Panc1 (cell line): ENCODE measurements at regions not wholly inside any gene's neighbourhood (a gene's known extent, or its start where the extent isn't known, plus 50 kb on each side); places are given as distances from the start of the nearest gene placed in this dataset.

ENCODE experiments used
- ATAC-seq: fragments of 200-7000 bp; cut with Tn5 transposase; 2 replicates; pipeline ENCODE4 v1.9.1; 2020; ENCODE audit warnings: mild to moderate bottlenecking, moderate library complexity
- BruUV-seq: library from RNA; stranded (reverse); fragments of 400-500 nt; replicated peaks from 2 replicates; lab custom pipeline; 2021; lab: Mats Ljungman, UMichigan
- CTCF ChIA-PET: fragments of 300-600 bp; sonication (Branson Sonifier 250); formaldehyde crosslinking; loops from one replicate; lab custom pipeline; 2022; ENCODE audit warnings: antibody characterized with exemption; lab: Charles Lee
- POLR2A ChIA-PET: fragments of 300-600 bp; sonication (Branson Sonifier 250); formaldehyde crosslinking; loops from one replicate; lab custom pipeline; 2022; ENCODE audit warnings: antibody characterized with exemption; lab: Charles Lee
- DNase-seq: peaks from one replicate; pipeline ENCODE4 v3.0.0-alpha.2; 2010; ENCODE audit warnings: low read depth, low spot score
- H3K27ac ChIP-seq: 2 replicates; pipeline ENCODE4 v1.5.1; 2011; ENCODE audit warnings: mild to moderate bottlenecking, low read length, inconsistent platforms
- H3K27me3 ChIP-seq: fragments of 200-500 bp; sonication (Bioruptor generic); 2 replicates; pipeline ENCODE4 v1.6.0; 2014; ENCODE audit warnings: low read length, inconsistent platforms; ENCODE audit not compliant: control insufficient read depth, insufficient read depth
- H3K36me3 ChIP-seq: fragments of 200-500 bp; sonication (Bioruptor generic); 2 replicates; pipeline ENCODE4 v1.5.1; 2014; ENCODE audit warnings: inconsistent platforms, mild to moderate bottlenecking, low read length, moderate library complexity; ENCODE audit not compliant: control insufficient read depth, insufficient read depth
- H3K4me1 ChIP-seq: 2 replicates; pipeline ENCODE4 v1.5.1; 2011; ENCODE audit warnings: inconsistent platforms, mild to moderate bottlenecking, low read length, moderate library complexity; ENCODE audit not compliant: control insufficient read depth, insufficient read depth
- H3K4me3 ChIP-seq, 2 experiments: 2 replicates each; pipeline ENCODE4 v1.5.1; 2011 to 2012; ENCODE audit warnings: low read depth in 2 of 2, low read length in 2 of 2, mild to moderate bottlenecking in 2 of 2, inconsistent platforms in 1 of 2, moderate library complexity in 1 of 2
- H3K9me3 ChIP-seq: fragments of 200-500 bp; sonication (Bioruptor generic); 2 replicates; pipeline ENCODE4 v1.5.1; 2014; ENCODE audit warnings: low read depth, mild to moderate bottlenecking, inconsistent platforms, low read length, moderate library complexity; ENCODE audit not compliant: control insufficient read depth, insufficient read depth
- POLR2AphosphoS5 ChIP-seq: IDR thresholded peaks from 2 replicates; pipeline ENCODE4 v1.6.1; 2012; ENCODE audit warnings: mild to moderate bottlenecking, low read depth, low read length, moderate library complexity
- SIN3A ChIP-seq: IDR thresholded peaks from 2 replicates; pipeline ENCODE4 v1.6.1; 2012; ENCODE audit warnings: low read depth, mild to moderate bottlenecking, low read length, moderate library complexity, borderline replicate concordance; ENCODE audit not compliant: insufficient read depth
- TCF7L2 ChIP-seq: IDR thresholded peaks from 2 replicates; pipeline ENCODE4 v1.6.1; 2011; ENCODE audit warnings: mild to moderate bottlenecking, low read depth, low read length, inconsistent platforms
- in situ Hi-C: cut with HindIII; loops from 2 replicates; pipeline ENCODE4 v1.10.0; 2016; ENCODE audit warnings: low sequenced_read_pairs, low pct_unique_long_range_greater_than_20kb
- intact Hi-C: fragments of 100-400 bp; cut with micrococcal nuclease; formaldehyde crosslinking; loops from one replicate; pipeline ENCODE4 v1.10.0; 2022; ENCODE audit not compliant: unreplicated experiment
- TF ChIP-seq, protein P1 (sequence below): fragments of 450-650 bp; IDR thresholded peaks from 2 replicates; pipeline ENCODE4 v1.5.1; 2017; ENCODE audit warnings: mild to moderate bottlenecking
- TF ChIP-seq, protein P2 (sequence below), 2 experiments: IDR thresholded peaks; 2 replicates each; pipeline ENCODE4 v1.6.1; 2011 to 2012; ENCODE audit warnings: low read depth in 2 of 2, control low read depth in 1 of 2, low read length in 1 of 2, mild to moderate bottlenecking in 1 of 2, moderate library complexity in 1 of 2; ENCODE audit not compliant: insufficient read depth in 1 of 2

DNA sequence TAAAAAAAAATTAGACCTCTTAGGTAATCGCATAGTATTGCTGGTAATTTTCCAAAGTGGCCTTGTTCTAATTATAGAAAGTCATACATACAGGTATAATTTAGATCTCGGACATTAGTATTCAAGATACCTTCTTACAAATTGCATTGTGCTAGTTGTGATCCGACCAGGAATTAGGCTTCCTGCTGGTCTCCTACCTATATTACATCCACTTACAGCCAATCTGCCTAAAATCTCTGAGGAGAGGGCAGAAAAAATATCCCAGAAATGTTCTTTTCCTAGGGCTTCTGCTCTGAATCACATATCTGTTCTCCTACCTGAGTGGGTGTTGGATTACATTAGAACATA is 314.7 kb upstream of the GULP1 start:
- H3K9me3 ChIP-seq, result no peaks in the 10 kb centered on the region
- ChIA-PET CTCF (no interaction called here), POLR2A (no interaction called here)
- H3K4me3 ChIP-seq, result no peak overlapping the region
- in situ Hi-C loops (no loop called here), intact Hi-C loops (no loop called here)
- no peak overlapping the region for H3K27ac ChIP-seq
- DNase-seq (no peak), ATAC-seq (no peak)
- TF ChIP-seq TCF7L2 (no peak), POLR2AphosphoS5 (no peak), SIN3A (no peak)
- TF ChIP-seq, protein P1, sequence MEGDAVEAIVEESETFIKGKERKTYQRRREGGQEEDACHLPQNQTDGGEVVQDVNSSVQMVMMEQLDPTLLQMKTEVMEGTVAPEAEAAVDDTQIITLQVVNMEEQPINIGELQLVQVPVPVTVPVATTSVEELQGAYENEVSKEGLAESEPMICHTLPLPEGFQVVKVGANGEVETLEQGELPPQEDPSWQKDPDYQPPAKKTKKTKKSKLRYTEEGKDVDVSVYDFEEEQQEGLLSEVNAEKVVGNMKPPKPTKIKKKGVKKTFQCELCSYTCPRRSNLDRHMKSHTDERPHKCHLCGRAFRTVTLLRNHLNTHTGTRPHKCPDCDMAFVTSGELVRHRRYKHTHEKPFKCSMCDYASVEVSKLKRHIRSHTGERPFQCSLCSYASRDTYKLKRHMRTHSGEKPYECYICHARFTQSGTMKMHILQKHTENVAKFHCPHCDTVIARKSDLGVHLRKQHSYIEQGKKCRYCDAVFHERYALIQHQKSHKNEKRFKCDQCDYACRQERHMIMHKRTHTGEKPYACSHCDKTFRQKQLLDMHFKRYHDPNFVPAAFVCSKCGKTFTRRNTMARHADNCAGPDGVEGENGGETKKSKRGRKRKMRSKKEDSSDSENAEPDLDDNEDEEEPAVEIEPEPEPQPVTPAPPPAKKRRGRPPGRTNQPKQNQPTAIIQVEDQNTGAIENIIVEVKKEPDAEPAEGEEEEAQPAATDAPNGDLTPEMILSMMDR, result no peak
- no peaks in the 10 kb centered on the region for H3K36me3 ChIP-seq
- BruUV-seq, result no TSS peak
- H3K27me3 ChIP-seq, result no peaks in the 10 kb centered on the region
- H3K4me1 ChIP-seq, result no peaks in the 10 kb centered on the region

- H3K36me3 ChIP-seq, result no peaks in the 10 kb centered on the region
- BruUV-seq, result no TSS peak
- CTCF ChIA-PET, result no interaction called here
- H3K4me1 ChIP-seq, result no peaks in the 10 kb centered on the region
- POLR2A ChIA-PET, result no interaction called here
- no peaks in the 10 kb centered on the region for H3K27me3 ChIP-seq
- TF ChIP-seq SIN3A (no peak), POLR2AphosphoS5 (no peak), TCF7L2 (no peak)
- TF ChIP-seq, protein P1, result no peak
- TF ChIP-seq, protein P2, sequence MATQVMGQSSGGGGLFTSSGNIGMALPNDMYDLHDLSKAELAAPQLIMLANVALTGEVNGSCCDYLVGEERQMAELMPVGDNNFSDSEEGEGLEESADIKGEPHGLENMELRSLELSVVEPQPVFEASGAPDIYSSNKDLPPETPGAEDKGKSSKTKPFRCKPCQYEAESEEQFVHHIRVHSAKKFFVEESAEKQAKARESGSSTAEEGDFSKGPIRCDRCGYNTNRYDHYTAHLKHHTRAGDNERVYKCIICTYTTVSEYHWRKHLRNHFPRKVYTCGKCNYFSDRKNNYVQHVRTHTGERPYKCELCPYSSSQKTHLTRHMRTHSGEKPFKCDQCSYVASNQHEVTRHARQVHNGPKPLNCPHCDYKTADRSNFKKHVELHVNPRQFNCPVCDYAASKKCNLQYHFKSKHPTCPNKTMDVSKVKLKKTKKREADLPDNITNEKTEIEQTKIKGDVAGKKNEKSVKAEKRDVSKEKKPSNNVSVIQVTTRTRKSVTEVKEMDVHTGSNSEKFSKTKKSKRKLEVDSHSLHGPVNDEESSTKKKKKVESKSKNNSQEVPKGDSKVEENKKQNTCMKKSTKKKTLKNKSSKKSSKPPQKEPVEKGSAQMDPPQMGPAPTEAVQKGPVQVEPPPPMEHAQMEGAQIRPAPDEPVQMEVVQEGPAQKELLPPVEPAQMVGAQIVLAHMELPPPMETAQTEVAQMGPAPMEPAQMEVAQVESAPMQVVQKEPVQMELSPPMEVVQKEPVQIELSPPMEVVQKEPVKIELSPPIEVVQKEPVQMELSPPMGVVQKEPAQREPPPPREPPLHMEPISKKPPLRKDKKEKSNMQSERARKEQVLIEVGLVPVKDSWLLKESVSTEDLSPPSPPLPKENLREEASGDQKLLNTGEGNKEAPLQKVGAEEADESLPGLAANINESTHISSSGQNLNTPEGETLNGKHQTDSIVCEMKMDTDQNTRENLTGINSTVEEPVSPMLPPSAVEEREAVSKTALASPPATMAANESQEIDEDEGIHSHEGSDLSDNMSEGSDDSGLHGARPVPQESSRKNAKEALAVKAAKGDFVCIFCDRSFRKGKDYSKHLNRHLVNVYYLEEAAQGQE (IDR thresholded peaks at IDR 0.05; ENCODE audit: insufficient read depth in 1 of 2, low read depth in 2 of 2, low read length in 1 of 2), result no peak
- intact Hi-C loops (no loop called here), in situ Hi-C loops (no loop called here)
- DNase-seq (no peak), ATAC-seq (no peak)
- H3K4me3 ChIP-seq, result no peak overlapping the region
- no peak overlapping the region for H3K27ac ChIP-seq
- no peaks in the 10 kb centered on the region for H3K9me3 ChIP-seq
These were observed 313.3 kb upstream of the GULP1 start for GRCh38 chr2:187978356-187978755.
